ENCODE measurements at regions not wholly inside any gene's neighbourhood (a gene's known extent, or its start where the extent isn't known, plus 50 kb on each side); places are given as distances from the start of the nearest gene placed in this dataset.

GRCh38 chr2:173854141-173854540 is 111.0 kb downstream of the SP3 start (continued):
- no peak for TF ChIP-seq CHD7 (IDR thresholded peaks at IDR 0.05; ENCODE audit: insufficient replicate concordance, low read length)
- TF ChIP-seq SUZ12 (IDR thresholded peaks at IDR 0.05; ENCODE audit: low read length): no peak
- TF ChIP-seq POLR2A (IDR thresholded peaks at IDR 0.05; ENCODE audit: control extremely low read depth in 1 of 2, low read depth in 2 of 2, low read length in 2 of 2): no peak
- TF ChIP-seq TAF7 (optimal IDR thresholded peaks at IDR 0.05; ENCODE audit: borderline replicate concordance, low read depth, low read length): no peak
- no peak for TF ChIP-seq TCF12 (IDR thresholded peaks at IDR 0.05; ENCODE audit: low read depth, low read length)
- TF ChIP-seq POLR2AphosphoS5 (IDR thresholded peaks at IDR 0.05; ENCODE audit: low read depth, low read length): no peak
- no peak for TF ChIP-seq RXRA (IDR thresholded peaks at IDR 0.05; ENCODE audit: insufficient read depth, low read depth, low read length)
- no peak for TF ChIP-seq SP2 (IDR thresholded peaks at IDR 0.05; ENCODE audit: low read length)
